Prostate gland (tissue), 2 donors: ENCODE measurements at regions not wholly inside any gene's neighbourhood (a gene's known extent, or its start where the extent isn't known, plus 50 kb on each side); places are given as distances from the start of the nearest gene placed in this dataset.

ENCODE experiments used
- CTCF ChIP-seq, 4 experiments: fragments of 200-600 bp in 2 of 4; fragments of 450-650 bp in 2 of 4; sonication (generic) in 2 of 4; IDR thresholded peaks; 1 replicate in 3 of 4; 2 replicates in 1 of 4; pipeline ENCODE4 v1.5.1; 2016 to 2019; ENCODE audit warnings: antibody characterized with exemption in 4 of 4, mild to moderate bottlenecking in 2 of 4, moderate library complexity in 2 of 4
- POLR2A ChIP-seq: fragments of 450-650 bp; IDR thresholded peaks from one replicate; pipeline ENCODE4 v1.6.1; 2016; ENCODE audit warnings: antibody characterized with exemption, mild to moderate bottlenecking

GRCh38 chr6:92770540-92770939, 648.8 kb downstream of the EPHA7 start:
- no peak for TF ChIP-seq POLR2A
- no peak for TF ChIP-seq CTCF (IDR thresholded peaks at IDR 0.05)
